Endothelial cell of umbilical vein (primary cell): ENCODE measurements at regions not wholly inside any gene's neighbourhood (a gene's known extent, or its start where the extent isn't known, plus 50 kb on each side); places are given as distances from the start of the nearest gene placed in this dataset.

Source experiments
- BruUV-seq: library from RNA; stranded (reverse); fragments of 400-500 nt; replicated peaks from 2 replicates; lab custom pipeline; 2021; lab: Mats Ljungman, UMichigan
- CTCF ChIA-PET: fragments of 300-600, 350-600 bp; sonication (Branson Sonifier 250); formaldehyde crosslinking; loops from one replicate; lab custom pipeline; 2021; ENCODE audit warnings: antibody characterized with exemption, inconsistent platforms; lab: Charles Lee
- POLR2A ChIA-PET: fragments of 300-600, 350-600 bp; sonication (Branson Sonifier 250); formaldehyde crosslinking; loops from one replicate; lab custom pipeline; 2021; ENCODE audit warnings: antibody characterized with exemption, inconsistent platforms; lab: Charles Lee
- DNase-seq: peaks from one replicate; pipeline ENCODE4 v3.0.0-alpha.2; 2011; ENCODE audit warnings: low read depth, low spot score
- FAIRE-seq: peaks from 2 replicates; lab custom pipeline; 2011; peaks lifted over from hg19 to GRCh38; lab: Jason Lieb, UNC
- H2AFZ ChIP-seq: 2 replicates; pipeline ENCODE4 v1.6.0; 2012; ENCODE audit warnings: low read depth, low read length, control low read depth, inconsistent platforms
- H3K27ac ChIP-seq: 2 replicates; pipeline ENCODE4 v1.5.1; 2011; ENCODE audit warnings: low read depth, mild to moderate bottlenecking, control low read depth, low read length, moderate library complexity; ENCODE audit not compliant: insufficient read depth
- H3K27me3 ChIP-seq, 2 experiments: 2 replicates each; pipeline versions ENCODE4 v1.6.0 to v1.6.1; 2011; ENCODE audit warnings: low read length in 2 of 2, mixed read lengths in 1 of 2; ENCODE audit not compliant: control insufficient read depth in 2 of 2, insufficient read depth in 2 of 2
- H3K36me3 ChIP-seq, 2 experiments: 2 replicates in 1 of 2; 3 replicates in 1 of 2; pipeline ENCODE4 v1.5.1; 2011; ENCODE audit warnings: low read length in 2 of 2, mild to moderate bottlenecking in 1 of 2, moderate library complexity in 1 of 2; ENCODE audit not compliant: control insufficient read depth in 2 of 2, insufficient read depth in 2 of 2; ENCODE audit errors: extremely low read depth in 1 of 2
- H3K4me1 ChIP-seq: 3 replicates; pipeline ENCODE4 v1.5.1; 2011; ENCODE audit warnings: mild to moderate bottlenecking, low read length; ENCODE audit not compliant: control insufficient read depth, insufficient read depth; ENCODE audit errors: extremely low read depth
- H3K4me2 ChIP-seq: 2 replicates; pipeline ENCODE4 v1.6.1; 2011; ENCODE audit warnings: low read length, control low read depth, mixed read lengths; ENCODE audit not compliant: insufficient read depth
- H3K4me3 ChIP-seq, 3 experiments: fragments of 200-600 bp in 1 of 3; sonication (generic), shearing (Covaris generic) in 1 of 3; replicated peaks in 1 of 3; 2 replicates each; pipeline ENCODE4 v1.5.1; 2011 to 2016; ENCODE audit warnings: control low read depth in 3 of 3, low read length in 3 of 3, mild to moderate bottlenecking in 2 of 3, inconsistent platforms in 1 of 3, low read depth in 1 of 3, moderate library complexity in 1 of 3; ENCODE audit not compliant: insufficient read depth in 1 of 3
- H3K79me2 ChIP-seq: 2 replicates; pipeline ENCODE4 v1.6.0; 2012; ENCODE audit warnings: low read length, inconsistent platforms; ENCODE audit not compliant: control insufficient read depth, insufficient read depth
- H3K9ac ChIP-seq: replicated peaks from 2 replicates; pipeline ENCODE3; 2011; ENCODE audit warnings: low read length, control low read depth; ENCODE audit not compliant: insufficient read depth; ENCODE audit errors: extremely low read depth
- H3K9me1 ChIP-seq: replicated peaks from 3 replicates; pipeline ENCODE4 v1.6.0; 2011; ENCODE audit warnings: mild to moderate bottlenecking, low read length; ENCODE audit not compliant: control insufficient read depth, insufficient read depth; ENCODE audit errors: extremely low read depth
- H3K9me3 ChIP-seq: replicated peaks from 2 replicates; pipeline ENCODE4 v1.5.1; 2012; ENCODE audit warnings: low read length, inconsistent platforms; ENCODE audit not compliant: control insufficient read depth, insufficient read depth
- H4K20me1 ChIP-seq: replicated peaks from 2 replicates; pipeline ENCODE3; 2011; ENCODE audit warnings: mild to moderate bottlenecking, low read length; ENCODE audit not compliant: control insufficient read depth, insufficient read depth; ENCODE audit errors: extremely low read depth
- CTCF ChIP-seq, 2 donors: IDR thresholded peaks; 1 replicate in 1 of 2; 2 replicates in 1 of 2; pipeline ENCODE4 v1.5.1; 2011; ENCODE audit warnings: low read length in 2 of 2, mild to moderate bottlenecking in 2 of 2, moderate library complexity in 2 of 2, control low read depth in 1 of 2, inconsistent platforms in 1 of 2, low read depth in 1 of 2; ENCODE audit not compliant: insufficient read depth in 1 of 2; ENCODE audit errors: extremely low read depth in 1 of 2
- EZH2 ChIP-seq: IDR thresholded peaks from 2 replicates; pipeline ENCODE4 v1.6.1; 2012; ENCODE audit warnings: borderline replicate concordance, low read depth, mild to moderate bottlenecking, moderate library complexity, low read length, inconsistent platforms; ENCODE audit not compliant: severe bottlenecking
- FOS ChIP-seq: IDR thresholded peaks from 2 replicates; pipeline ENCODE4 v1.6.1; 2011; ENCODE audit warnings: mild to moderate bottlenecking, low read length, moderate library complexity, borderline replicate concordance; ENCODE audit not compliant: insufficient read depth
- GATA2 ChIP-seq: IDR thresholded peaks from 2 replicates; pipeline ENCODE4 v1.7.0; 2011; ENCODE audit warnings: low read depth, mild to moderate bottlenecking, moderate library complexity, mixed read lengths, low read length; ENCODE audit not compliant: insufficient read length, insufficient read depth
- JUN ChIP-seq: IDR thresholded peaks from 2 replicates; pipeline ENCODE4 v1.6.1; 2011; ENCODE audit warnings: borderline replicate concordance, low read depth; ENCODE audit not compliant: insufficient read length, insufficient read depth
- MAX ChIP-seq: IDR thresholded peaks from 2 replicates; pipeline ENCODE4 v1.6.1; 2011; ENCODE audit not compliant: insufficient read depth, insufficient read length
- MYC ChIP-seq: IDR thresholded peaks from one replicate; pipeline ENCODE4 v1.6.1; 2011; ENCODE audit warnings: mild to moderate bottlenecking, low read depth, low read length
- POLR2A ChIP-seq: IDR thresholded peaks from 2 replicates; pipeline ENCODE4 v1.6.1; 2012; ENCODE audit warnings: low read depth, mild to moderate bottlenecking, control low read depth, low read length
- POLR2AphosphoS5 ChIP-seq: IDR thresholded peaks from 2 replicates; pipeline ENCODE4 v1.6.1; 2012; ENCODE audit warnings: low read depth, mild to moderate bottlenecking, control low read depth, low read length, moderate library complexity; ENCODE audit not compliant: insufficient read depth
- dilution Hi-C: fragments of 300-500 bp; cut with MboI; formaldehyde crosslinking; loops from one replicate; pipeline ENCODE4 v1.15.0; 2019; ENCODE audit warnings: low sequenced_read_pairs; ENCODE audit not compliant: extremely low pct_ligation_motif_present
- intact Hi-C: fragments of 100-400 bp; cut with micrococcal nuclease; formaldehyde crosslinking; loops from one replicate; pipeline ENCODE4 v1.10.0; 2022

GRCh38 chr17:54838651-54839421 is 61.8 kb upstream of the TOM1L1 start:
- H2AFZ ChIP-seq = no peak overlapping the region
- dilution Hi-C loops (no loop called here), intact Hi-C loops (no loop called here)
- H3K9me3 ChIP-seq = peaks cover 3% of the 10 kb centered on the region
- H3K79me2 ChIP-seq = no peaks in the 10 kb centered on the region
- no peak overlapping the region for H3K27ac ChIP-seq
- FAIRE-seq = no peak
- H4K20me1 ChIP-seq = no peaks in the 10 kb centered on the region
- no peak for DNase-seq
- no peaks in the 10 kb centered on the region for H3K4me1 ChIP-seq
- H3K4me3 ChIP-seq = no peak overlapping the region
- no peaks in the 10 kb centered on the region for H3K36me3 ChIP-seq
- no peak overlapping the region for H3K9ac ChIP-seq
- no peaks in the 10 kb centered on the region for H3K27me3 ChIP-seq
- H3K4me2 ChIP-seq = no peak overlapping the region
- no TSS peak for BruUV-seq
- TF ChIP-seq POLR2A (no peak), POLR2AphosphoS5 (no peak), MAX (no peak), MYC (no peak), CTCF (IDR thresholded peaks at IDR 0.05; ENCODE audit: extremely low read depth in 1 of 2, insufficient read depth in 1 of 2, low read depth in 1 of 2, low read length in 2 of 2) (no peak), JUN (no peak), GATA2 (no peak), EZH2 (no peak), FOS (no peak)
- POLR2A ChIA-PET = no interaction called here
- H3K9me1 ChIP-seq = no peaks in the 10 kb centered on the region
- CTCF ChIA-PET = no interaction called here
